Right cardiac atrium (tissue), 5 donors: ENCODE measurements at regions not wholly inside any gene's neighbourhood (a gene's known extent, or its start where the extent isn't known, plus 50 kb on each side); places are given as distances from the start of the nearest gene placed in this dataset.

Experiments used
- ATAC-seq, 2 donors: fragments of 200-7000 bp; cut with Tn5 transposase; one replicate each; pipeline versions ENCODE4 v1.8.0 to v1.9.1; 2020; ENCODE audit warnings: moderate library complexity in 2 of 2, mild to moderate bottlenecking in 1 of 2
- DNase-seq, 3 donors: peaks; one replicate each; pipeline ENCODE4 v3.0.0-alpha.2; 2020
- H3K27ac ChIP-seq: one replicate; pipeline ENCODE4 v1.5.1; 2013; ENCODE audit warnings: mild to moderate bottlenecking, low read length, control low read depth, moderate library complexity
- H3K27me3 ChIP-seq: one replicate; pipeline ENCODE4 v1.6.1; 2013; ENCODE audit not compliant: control insufficient read depth, insufficient read depth
- H3K4me1 ChIP-seq: one replicate; pipeline ENCODE4 v1.6.1; 2013; ENCODE audit warnings: low read length; ENCODE audit not compliant: control insufficient read depth, insufficient read depth
- H3K4me3 ChIP-seq: one replicate; pipeline ENCODE4 v1.5.1; 2013; ENCODE audit warnings: low read length, control low read depth
- H3K9me3 ChIP-seq: one replicate; pipeline ENCODE4 v1.6.1; 2013; ENCODE audit warnings: low read length; ENCODE audit not compliant: control insufficient read depth
- WGBS: extraction: QIAGEN DNeasy Blood & Tissue Kit; methylation state at CpG from one replicate; pipeline ENCODE4 v1.1.7; 2013; 5-methylcytosine and 5-hydroxymethylcytosine counted together
- intact Hi-C, 4 donors: fragments of 100-400 bp; cut with DNase I; formaldehyde crosslinking; loops; one replicate each; pipeline versions ENCODE4 v1.11.0 to v1.14.0; 2022 to 2023
- donor health status: healthy with polysubstance abuse.
- donor health status: DM: no; HTN: yes; CAD: no.
- donor health status: DM: no; HTN: no; CAD: no.
- donor health status: DM: no; HTN: yes; CAD: no; lungs with severe emphysema.
- donor health status: DM: yes; HTN: yes; CAD: no.

DNA sequence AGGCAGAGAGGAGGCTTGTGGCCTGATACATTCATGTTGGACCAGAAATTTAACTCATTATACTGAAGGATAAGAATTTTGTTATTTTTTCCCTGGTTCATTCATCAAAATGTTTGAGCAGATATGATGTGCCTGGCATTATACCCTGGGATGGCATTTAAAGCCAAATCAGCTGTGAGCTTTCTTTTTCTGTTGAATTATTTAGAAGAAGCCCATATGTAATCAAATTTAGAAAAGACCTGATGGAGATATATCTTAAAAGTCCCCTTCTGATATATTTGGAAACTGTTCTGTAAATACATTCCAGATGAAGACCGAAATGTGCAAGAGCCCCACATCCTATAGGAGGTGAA, 743.1 kb upstream of the HS6ST1 start:
- H3K27ac ChIP-seq, result no peak overlapping the region
- 45% methylated on average over 1 of the region's 1 CpG for WGBS
- H3K4me1 ChIP-seq, result no peaks in the 10 kb centered on the region
- H3K27me3 ChIP-seq, result no peaks in the 10 kb centered on the region
- H3K9me3 ChIP-seq, result no peaks in the 10 kb centered on the region
- intact Hi-C loops, result no loop called here
- no peak for DNase-seq
- H3K4me3 ChIP-seq, result no peak overlapping the region
- no peak for ATAC-seq

DNA sequence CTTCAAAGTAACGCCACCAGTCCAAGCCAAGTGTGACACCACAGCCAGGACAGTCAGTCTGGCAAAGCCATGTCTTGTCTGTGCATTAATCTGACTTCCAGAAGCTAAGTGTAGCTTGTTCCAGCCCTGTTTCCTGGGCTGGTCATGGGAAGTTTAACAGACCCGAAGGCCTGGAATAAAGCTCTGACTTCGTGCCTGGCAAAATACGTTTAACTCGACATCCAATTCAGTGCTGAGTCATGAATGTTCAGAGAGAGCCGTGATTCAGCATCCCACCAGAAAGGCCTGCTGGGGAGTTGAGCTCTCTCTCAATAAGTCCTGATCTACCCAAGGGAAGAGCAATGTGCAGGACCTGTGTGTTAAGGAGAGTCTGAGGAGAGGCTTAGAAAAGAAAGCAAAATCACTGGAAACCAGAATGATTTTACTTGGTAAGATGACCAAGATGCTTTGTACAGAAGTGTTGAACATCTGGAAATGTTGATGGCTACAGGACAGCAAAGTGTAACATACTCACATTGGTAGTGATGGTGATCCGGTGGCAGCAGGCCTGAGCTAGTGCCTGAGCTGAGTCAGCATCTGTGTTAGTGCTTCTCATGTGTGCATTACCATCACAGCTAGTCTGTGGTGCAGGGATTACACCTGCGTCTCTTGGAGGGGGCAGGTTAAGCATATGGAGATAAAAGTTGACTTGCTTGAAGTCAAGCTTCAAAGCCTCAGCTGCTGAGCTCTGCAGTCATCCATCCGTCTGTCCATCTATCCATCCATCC, 743.7 kb upstream of the HS6ST1 start:
- no peak overlapping the region for H3K4me3 ChIP-seq
- no peaks in the 10 kb centered on the region for H3K27me3 ChIP-seq
- intact Hi-C loops, result no loop called here
- no peaks in the 10 kb centered on the region for H3K4me1 ChIP-seq
- ATAC-seq, result peak in 1 of 2 donors; percentile 61
- DNase-seq, result no peak
- H3K27ac ChIP-seq, result no peak overlapping the region
- 77% methylated on average over 9 of the region's 9 CpGs for WGBS
- H3K9me3 ChIP-seq, result no peaks in the 10 kb centered on the region

DNA sequence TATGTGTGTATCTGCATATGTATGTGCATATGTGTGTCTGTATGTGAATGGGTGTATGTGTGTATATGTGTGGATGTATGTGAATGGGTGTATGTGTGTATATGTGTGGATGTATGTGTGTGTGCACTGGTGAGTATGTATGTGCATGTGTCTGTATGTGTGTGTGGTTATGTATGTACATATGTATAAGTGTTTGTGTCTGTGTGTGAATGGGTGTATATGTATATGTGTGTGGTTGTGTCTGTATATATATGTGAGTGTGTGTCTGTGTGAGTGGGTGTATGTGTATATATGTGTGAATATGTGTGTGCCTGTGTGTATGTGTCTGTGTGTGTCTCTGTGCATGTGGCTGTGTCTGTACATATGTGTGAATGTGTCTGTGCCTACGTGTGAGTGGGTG, 748.4 kb upstream of the HS6ST1 start:
- no peak overlapping the region for H3K27ac ChIP-seq
- H3K4me3 ChIP-seq, result no peak overlapping the region
- no peak for DNase-seq
- H3K27me3 ChIP-seq, result no peaks in the 10 kb centered on the region
- 92% methylated on average over 1 of the region's 1 CpG for WGBS
- no peak for ATAC-seq
- no peaks in the 10 kb centered on the region for H3K9me3 ChIP-seq
- H3K4me1 ChIP-seq, result no peaks in the 10 kb centered on the region
- intact Hi-C loops, result no loop called here

GRCh38 chr2:129067953-129068352, 749.3 kb upstream of the HS6ST1 start:
- H3K27ac ChIP-seq, result no peak overlapping the region
- intact Hi-C loops, result no loop called here
- WGBS, result 67% methylated on average over 3 of the region's 3 CpGs
- ATAC-seq, result no peak
- no peaks in the 10 kb centered on the region for H3K4me1 ChIP-seq
- H3K4me3 ChIP-seq, result no peak overlapping the region
- no peaks in the 10 kb centered on the region for H3K9me3 ChIP-seq
- no peak for DNase-seq
- H3K27me3 ChIP-seq, result no peaks in the 10 kb centered on the region

- no peak for ATAC-seq
- Histone ChIP-seq H3K27me3 (no peaks in the 10 kb centered on the region), H3K4me3 (no peak overlapping the region), H3K4me1 (no peaks in the 10 kb centered on the region), H3K27ac (no peak overlapping the region), H3K9me3 (no peaks in the 10 kb centered on the region)
- DNase-seq, result no peak
- WGBS, result 87% methylated on average over 5 of the region's 5 CpGs
- intact Hi-C loops, result no loop called here
These were observed 749.9 kb upstream of the HS6ST1 start for GRCh38 chr2:129068543-129068942.

DNA sequence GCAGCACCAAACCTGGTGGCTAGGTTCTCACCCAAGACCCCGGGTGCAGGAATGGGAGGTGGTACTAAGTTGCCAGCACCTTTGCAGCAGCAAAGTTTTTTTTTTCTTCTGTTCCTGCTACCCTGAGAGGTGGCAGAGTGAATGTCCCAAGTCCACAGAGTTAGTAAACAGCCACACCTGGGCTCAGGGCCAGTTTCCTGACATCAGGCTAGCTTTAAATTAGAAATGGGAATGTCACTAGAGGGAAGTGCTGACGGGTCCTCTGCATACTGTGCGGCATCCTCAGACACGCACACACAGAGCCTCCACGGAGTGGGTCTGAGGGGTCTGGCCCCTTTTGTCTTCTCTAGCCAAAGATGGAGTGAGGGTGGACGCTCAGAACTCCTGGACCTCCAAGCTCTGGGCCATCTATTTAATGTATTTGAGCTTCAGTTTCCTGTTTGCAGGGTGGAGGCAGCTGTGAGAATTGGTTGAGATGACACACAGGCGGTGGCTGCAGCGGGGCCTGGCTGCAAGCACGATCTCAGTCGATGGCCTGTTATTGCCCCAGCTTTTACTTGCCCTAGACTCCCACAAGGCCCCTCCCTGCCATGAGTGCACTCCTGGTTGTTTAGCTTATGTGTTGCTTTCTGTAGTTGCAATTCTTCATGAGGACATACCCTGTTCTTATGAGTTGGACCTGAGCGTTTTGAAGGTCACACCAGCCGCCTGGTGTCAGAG, 751.4 kb upstream of the HS6ST1 start:
- peak; percentile 37 to 77 for ATAC-seq
- DNase-seq, result peak in 1 of 3 donors; percentile 47
- Histone ChIP-seq H3K4me3 (no peak overlapping the region), H3K4me1 (no peaks in the 10 kb centered on the region), H3K27me3 (no peaks in the 10 kb centered on the region), H3K9me3 (no peaks in the 10 kb centered on the region), H3K27ac (no peak overlapping the region)
- intact Hi-C loops, result no loop called here
- 50% methylated on average over 12 of the region's 12 CpGs for WGBS

- Histone ChIP-seq H3K27ac (no peak overlapping the region), H3K9me3 (no peaks in the 10 kb centered on the region), H3K27me3 (no peaks in the 10 kb centered on the region), H3K4me1 (no peaks in the 10 kb centered on the region), H3K4me3 (no peak overlapping the region)
- no peak for ATAC-seq
- 77% methylated on average over 3 of the region's 3 CpGs for WGBS
- DNase-seq, result no peak
- intact Hi-C loops, result no loop called here
These were observed 752.0 kb upstream of the HS6ST1 start for GRCh38 chr2:129070663-129071062.

GRCh38 chr2:129071531-129071930, 752.9 kb upstream of the HS6ST1 start:
- ATAC-seq (no peak), DNase-seq (no peak)
- H3K4me3 ChIP-seq, result no peak overlapping the region
- intact Hi-C loops, result no loop called here
- no peaks in the 10 kb centered on the region for H3K27me3 ChIP-seq
- WGBS, result 86% methylated on average over 6 of the region's 6 CpGs
- H3K27ac ChIP-seq, result no peak overlapping the region
- no peaks in the 10 kb centered on the region for H3K9me3 ChIP-seq
- H3K4me1 ChIP-seq, result no peaks in the 10 kb centered on the region

DNA sequence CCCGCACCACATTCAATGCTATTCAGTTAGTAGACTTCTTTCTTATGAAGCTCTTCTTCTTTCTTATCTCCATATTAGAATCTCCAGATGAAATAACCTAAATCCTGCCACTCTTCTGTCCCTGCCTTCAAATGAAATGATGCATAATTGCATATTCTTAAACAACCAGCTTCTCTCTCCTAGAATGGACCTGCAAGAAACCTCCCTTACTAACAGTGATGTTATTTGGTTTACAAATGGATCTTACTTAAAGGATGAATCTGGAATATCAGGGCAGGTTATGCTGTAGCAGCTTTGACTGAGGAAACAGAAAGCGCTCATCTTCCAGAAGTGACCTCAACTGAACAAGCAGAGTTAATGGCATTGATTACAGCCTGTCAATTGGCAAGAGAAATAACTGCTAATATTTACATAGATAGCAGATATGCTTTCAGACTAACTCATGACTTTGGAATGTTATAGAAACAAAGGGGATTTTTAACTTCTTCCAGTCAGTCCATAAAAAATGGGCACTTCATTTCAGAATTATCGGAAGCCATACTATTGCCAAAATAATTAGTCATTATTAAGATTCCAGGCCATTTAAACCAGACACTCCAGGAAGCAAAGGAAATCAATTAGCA, 755.7 kb upstream of the HS6ST1 start:
- Histone ChIP-seq H3K4me3 (no peak overlapping the region), H3K4me1 (no peaks in the 10 kb centered on the region), H3K9me3 (no peaks in the 10 kb centered on the region), H3K27ac (no peak overlapping the region), H3K27me3 (no peaks in the 10 kb centered on the region)
- no peak for ATAC-seq
- DNase-seq, result no peak
- intact Hi-C loops, result no loop called here
- WGBS, result 63% methylated on average over 3 of the region's 3 CpGs

GRCh38 chr2:129078548-129078947, 759.9 kb upstream of the HS6ST1 start:
- Histone ChIP-seq H3K27me3 (no peaks in the 10 kb centered on the region), H3K9me3 (no peaks in the 10 kb centered on the region), H3K4me3 (no peak overlapping the region), H3K27ac (no peak overlapping the region), H3K4me1 (no peaks in the 10 kb centered on the region)
- WGBS, result 86% methylated on average over 3 of the region's 3 CpGs
- intact Hi-C loops, result no loop called here
- DNase-seq (no peak), ATAC-seq (no peak)

GRCh38 chr2:129080715-129081476, 762.2 kb upstream of the HS6ST1 start:
- no peak overlapping the region for H3K27ac ChIP-seq
- H3K4me3 ChIP-seq, result no peak overlapping the region
- H3K9me3 ChIP-seq, result no peaks in the 10 kb centered on the region
- ATAC-seq (peak in 1 of 2 donors; percentile 46), DNase-seq (no peak)
- no peaks in the 10 kb centered on the region for H3K4me1 ChIP-seq
- intact Hi-C loops, result loop anchor here in 1 of 4 donors (5.0 kb wide), 1 partner anchor 439 kb away; no protein-coding TSS in a partner anchor
- WGBS, result 46% methylated on average over 7 of the region's 7 CpGs
- H3K27me3 ChIP-seq, result no peaks in the 10 kb centered on the region
